H1 (cell line): ENCODE measurements at regions not wholly inside any gene's neighbourhood (a gene's known extent, or its start where the extent isn't known, plus 50 kb on each side); places are given as distances from the start of the nearest gene placed in this dataset.

Experiments used
- CBX5 ChIP-seq: fragments of 300-800, 300-1000 bp; sonication (generic); IDR thresholded peaks from 2 replicates; pipeline ENCODE4 v1.7.1; 2016; ENCODE audit warnings: antibody characterized with exemption, low read length, low read depth
- EP300 ChIP-seq, 2 experiments: IDR thresholded peaks; 1 replicate in 1 of 2; 2 replicates in 1 of 2; pipeline ENCODE4 v1.6.1; 2011 to 2012; ENCODE audit warnings: low read depth in 2 of 2, low read length in 2 of 2, mild to moderate bottlenecking in 2 of 2, borderline replicate concordance in 1 of 2, inconsistent platforms in 1 of 2, moderate library complexity in 1 of 2
- EZH2 ChIP-seq: fragments of 200-600 bp; sonication (generic); IDR thresholded peaks from 2 replicates; pipeline ENCODE4 v1.7.1; 2012; ENCODE audit warnings: low read depth, mild to moderate bottlenecking, moderate library complexity, low read length, inconsistent platforms; ENCODE audit not compliant: severe bottlenecking
- GABPA ChIP-seq: IDR thresholded peaks from 2 replicates; pipeline ENCODE4 v1.6.1; 2011; ENCODE audit warnings: mild to moderate bottlenecking, low read length, moderate library complexity, borderline replicate concordance; ENCODE audit not compliant: insufficient read depth
- HDAC2 ChIP-seq, 2 experiments: fragments of 300-600 bp in 1 of 2; sonication (generic) in 1 of 2; IDR thresholded peaks; 2 replicates each; pipeline ENCODE4 v1.6.1; 2011 to 2012; ENCODE audit warnings: low read depth in 2 of 2, low read length in 2 of 2, mild to moderate bottlenecking in 2 of 2, moderate library complexity in 2 of 2, borderline replicate concordance in 1 of 2, inconsistent platforms in 1 of 2
- JUN ChIP-seq: IDR thresholded peaks from 2 replicates; pipeline ENCODE4 v1.6.1; 2011; ENCODE audit warnings: low read depth, mild to moderate bottlenecking, improper control_type of control experiment, low read length
- JUND ChIP-seq: IDR thresholded peaks from 2 replicates; pipeline ENCODE4 v1.6.1; 2011; ENCODE audit warnings: mild to moderate bottlenecking, improper control_type of control experiment, low read length
- KDM1A ChIP-seq: fragments of 200-600, 300-600 bp; sonication (generic); IDR thresholded peaks from 2 replicates; pipeline ENCODE4 v1.7.1; 2016; ENCODE audit warnings: mild to moderate bottlenecking, low read length, borderline replicate concordance
- POLR2A ChIP-seq, 2 experiments: IDR thresholded peaks; 1 replicate in 1 of 2; 2 replicates in 1 of 2; pipeline ENCODE4 v1.6.1; 2011; ENCODE audit warnings: low read depth in 2 of 2, low read length in 2 of 2, mild to moderate bottlenecking in 2 of 2; ENCODE audit errors: control extremely low read depth in 1 of 2
- TAF1 ChIP-seq: IDR thresholded peaks from 2 replicates; pipeline ENCODE4 v1.6.1; 2011; ENCODE audit warnings: mild to moderate bottlenecking, low read depth, low read length
- USF2 ChIP-seq: IDR thresholded peaks from 2 replicates; pipeline ENCODE4 v1.6.1; 2011; ENCODE audit warnings: low read length, improper control_type of control experiment
- TF ChIP-seq, protein P1 (sequence below), 3 experiments: IDR thresholded peaks; 1 replicate in 2 of 3; 2 replicates in 1 of 3; pipeline versions ENCODE4 v1.5.1 to v1.6.1; 2011; ENCODE audit warnings: low read length in 3 of 3, mild to moderate bottlenecking in 3 of 3, inconsistent platforms in 2 of 3, low read depth in 1 of 3, moderate library complexity in 1 of 3; ENCODE audit not compliant: insufficient read depth in 1 of 3; ENCODE audit errors: control extremely low read depth in 1 of 3
- TF ChIP-seq, protein P2 (sequence below): IDR thresholded peaks from 2 replicates; pipeline ENCODE4 v1.6.1; 2012; ENCODE audit warnings: inconsistent platforms

GRCh38 chr2:126535408-126535807, 120.5 kb upstream of the GYPC start:
- TF ChIP-seq JUND, result no peak
- TF ChIP-seq, protein P1, sequence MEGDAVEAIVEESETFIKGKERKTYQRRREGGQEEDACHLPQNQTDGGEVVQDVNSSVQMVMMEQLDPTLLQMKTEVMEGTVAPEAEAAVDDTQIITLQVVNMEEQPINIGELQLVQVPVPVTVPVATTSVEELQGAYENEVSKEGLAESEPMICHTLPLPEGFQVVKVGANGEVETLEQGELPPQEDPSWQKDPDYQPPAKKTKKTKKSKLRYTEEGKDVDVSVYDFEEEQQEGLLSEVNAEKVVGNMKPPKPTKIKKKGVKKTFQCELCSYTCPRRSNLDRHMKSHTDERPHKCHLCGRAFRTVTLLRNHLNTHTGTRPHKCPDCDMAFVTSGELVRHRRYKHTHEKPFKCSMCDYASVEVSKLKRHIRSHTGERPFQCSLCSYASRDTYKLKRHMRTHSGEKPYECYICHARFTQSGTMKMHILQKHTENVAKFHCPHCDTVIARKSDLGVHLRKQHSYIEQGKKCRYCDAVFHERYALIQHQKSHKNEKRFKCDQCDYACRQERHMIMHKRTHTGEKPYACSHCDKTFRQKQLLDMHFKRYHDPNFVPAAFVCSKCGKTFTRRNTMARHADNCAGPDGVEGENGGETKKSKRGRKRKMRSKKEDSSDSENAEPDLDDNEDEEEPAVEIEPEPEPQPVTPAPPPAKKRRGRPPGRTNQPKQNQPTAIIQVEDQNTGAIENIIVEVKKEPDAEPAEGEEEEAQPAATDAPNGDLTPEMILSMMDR (IDR thresholded peaks at IDR 0.05; ENCODE audit: control extremely low read depth in 1 of 3, insufficient read depth in 1 of 3, low read depth in 1 of 3, low read length in 3 of 3), result no peak
- no peak for TF ChIP-seq EZH2
- no peak for TF ChIP-seq HDAC2 (IDR thresholded peaks at IDR 0.05; ENCODE audit: borderline replicate concordance in 1 of 2, low read depth in 2 of 2, low read length in 2 of 2)
- no peak for TF ChIP-seq TAF1
- no peak for TF ChIP-seq JUN
- TF ChIP-seq GABPA, result no peak
- TF ChIP-seq, protein P2, sequence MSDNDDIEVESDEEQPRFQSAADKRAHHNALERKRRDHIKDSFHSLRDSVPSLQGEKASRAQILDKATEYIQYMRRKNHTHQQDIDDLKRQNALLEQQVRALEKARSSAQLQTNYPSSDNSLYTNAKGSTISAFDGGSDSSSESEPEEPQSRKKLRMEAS, result no peak
- no peak for TF ChIP-seq USF2
- no peak for TF ChIP-seq POLR2A (IDR thresholded peaks at IDR 0.05; ENCODE audit: control extremely low read depth in 1 of 2, low read depth in 2 of 2, low read length in 2 of 2)
- no peak for TF ChIP-seq KDM1A
- TF ChIP-seq EP300 (IDR thresholded peaks at IDR 0.05; ENCODE audit: borderline replicate concordance in 1 of 2, low read depth in 2 of 2, low read length in 2 of 2), result no peak
- TF ChIP-seq CBX5, result no peak
